ENCODE measurements at regions not wholly inside any gene's neighbourhood (a gene's known extent, or its start where the extent isn't known, plus 50 kb on each side); places are given as distances from the start of the nearest gene placed in this dataset.

DNA sequence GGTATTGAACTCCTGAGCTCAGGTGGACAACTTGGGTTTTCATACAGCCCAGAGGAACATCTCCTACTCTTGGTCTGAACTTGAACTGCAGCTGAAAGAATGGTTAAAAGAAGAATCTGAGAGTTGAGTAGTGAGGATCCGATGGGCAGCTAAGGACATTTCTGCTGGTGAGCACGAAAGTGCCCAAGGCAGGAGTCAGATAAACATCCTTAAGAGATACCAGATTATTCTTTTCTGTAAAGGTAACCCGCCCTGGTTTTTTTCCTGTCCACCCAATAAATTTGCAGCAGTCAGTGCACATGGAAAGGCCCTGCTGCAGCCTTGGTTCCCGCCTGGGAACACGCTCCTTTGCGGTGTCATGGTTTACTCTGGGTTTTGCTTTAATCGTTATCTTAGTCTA, 78.4 kb upstream of the ARHGEF7 start:
- no peak for TF ChIP-seq CTCF (IDR thresholded peaks at IDR 0.05)
- Histone ChIP-seq H3K4me3 (no peak overlapping the region), H3K9me3 (no peaks in the 10 kb centered on the region), H3K4me1 (no peaks in the 10 kb centered on the region), H3K27me3 (no peaks in the 10 kb centered on the region), H3K36me3 (no peaks in the 10 kb centered on the region), H3K27ac (no peak overlapping the region)
- DNase-seq (ENCODE audit: low spot score) = peak; percentile 51

DNA sequence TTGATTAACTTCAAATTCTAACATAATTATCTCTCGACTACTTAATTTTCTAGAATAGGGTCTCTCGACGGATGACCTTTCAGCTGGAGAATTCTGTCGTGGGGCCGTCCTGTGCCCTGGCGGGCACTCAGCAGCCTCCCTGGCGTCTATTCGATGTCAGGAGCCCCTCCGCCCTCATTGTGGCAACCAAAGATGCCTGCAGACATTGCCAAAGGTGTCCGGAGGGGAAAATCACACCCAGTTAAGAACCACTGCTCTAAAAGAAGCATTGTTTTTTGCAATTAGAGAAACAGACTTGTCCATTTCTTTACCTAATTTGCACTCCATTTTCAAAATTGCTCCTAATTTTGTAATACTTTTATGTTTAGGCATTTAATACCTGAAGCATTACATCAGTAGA, 79.2 kb upstream of the ARHGEF7 start:
- H3K36me3 ChIP-seq = no peaks in the 10 kb centered on the region
- H3K27me3 ChIP-seq = no peaks in the 10 kb centered on the region
- H3K4me1 ChIP-seq = no peaks in the 10 kb centered on the region
- H3K9me3 ChIP-seq = no peaks in the 10 kb centered on the region
- H3K27ac ChIP-seq = no peak overlapping the region
- TF ChIP-seq CTCF (IDR thresholded peaks at IDR 0.05) = no peak
- H3K4me3 ChIP-seq = no peak overlapping the region
- DNase-seq (ENCODE audit: low spot score) = no peak

DNA sequence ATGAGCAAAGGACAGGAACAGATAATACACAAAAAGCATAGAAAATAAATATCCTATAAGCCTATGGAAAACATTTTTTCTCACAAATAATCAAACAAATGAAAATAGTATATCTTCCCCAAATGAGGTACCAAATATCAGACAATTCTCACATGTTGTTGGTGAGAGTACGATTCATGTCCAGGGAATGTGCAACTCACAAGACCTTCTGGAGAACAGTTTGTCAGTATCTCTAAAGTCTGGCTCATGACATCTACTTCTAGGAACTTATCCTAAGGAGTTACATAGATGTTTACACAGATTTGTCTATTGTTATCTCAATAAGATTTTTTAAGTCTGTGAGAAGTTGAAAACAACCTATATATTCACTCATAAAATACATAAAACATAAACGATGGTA, 80.3 kb upstream of the ARHGEF7 start:
- DNase-seq (ENCODE audit: low spot score) = no peak
- H3K27ac ChIP-seq = no peak overlapping the region
- H3K4me1 ChIP-seq = no peaks in the 10 kb centered on the region
- no peaks in the 10 kb centered on the region for H3K27me3 ChIP-seq
- no peaks in the 10 kb centered on the region for H3K36me3 ChIP-seq
- no peaks in the 10 kb centered on the region for H3K9me3 ChIP-seq
- no peak for TF ChIP-seq CTCF (IDR thresholded peaks at IDR 0.05)
- H3K4me3 ChIP-seq = no peak overlapping the region

GRCh38 chr13:111033172-111034130, 81.7 kb upstream of the ARHGEF7 start:
- no peak for TF ChIP-seq CTCF (IDR thresholded peaks at IDR 0.05)
- Histone ChIP-seq H3K36me3 (no peaks in the 10 kb centered on the region), H3K27me3 (no peaks in the 10 kb centered on the region), H3K9me3 (no peaks in the 10 kb centered on the region), H3K27ac (no peak overlapping the region), H3K4me3 (no peak overlapping the region), H3K4me1 (no peaks in the 10 kb centered on the region)
- no peak for DNase-seq (ENCODE audit: low spot score)

- no peak overlapping the region for H3K27ac ChIP-seq
- TF ChIP-seq CTCF (IDR thresholded peaks at IDR 0.05) = no peak
- no peaks in the 10 kb centered on the region for H3K36me3 ChIP-seq
- no peak overlapping the region for H3K4me3 ChIP-seq
- no peak for DNase-seq (ENCODE audit: low spot score)
- H3K9me3 ChIP-seq = no peaks in the 10 kb centered on the region
- no peaks in the 10 kb centered on the region for H3K4me1 ChIP-seq
- H3K27me3 ChIP-seq = no peaks in the 10 kb centered on the region
Observed at GRCh38 chr13:111031531-111031961, 83.6 kb upstream of the ARHGEF7 start.
